GF-D8 (cell line): ENCODE measurements at regions not wholly inside any gene's neighbourhood (a gene's known extent, or its start where the extent isn't known, plus 50 kb on each side); places are given as distances from the start of the nearest gene placed in this dataset.
"Not testable (repeated sequence)": the region's sequence is repeated elsewhere in the genome, so short reads cannot be mapped to it uniquely, and the experiment has no call there.

Experiments used
- DNase-seq: peaks from one replicate; lab custom pipeline; 2025; lab: John Stamatoyannopoulos, UW

DNA sequence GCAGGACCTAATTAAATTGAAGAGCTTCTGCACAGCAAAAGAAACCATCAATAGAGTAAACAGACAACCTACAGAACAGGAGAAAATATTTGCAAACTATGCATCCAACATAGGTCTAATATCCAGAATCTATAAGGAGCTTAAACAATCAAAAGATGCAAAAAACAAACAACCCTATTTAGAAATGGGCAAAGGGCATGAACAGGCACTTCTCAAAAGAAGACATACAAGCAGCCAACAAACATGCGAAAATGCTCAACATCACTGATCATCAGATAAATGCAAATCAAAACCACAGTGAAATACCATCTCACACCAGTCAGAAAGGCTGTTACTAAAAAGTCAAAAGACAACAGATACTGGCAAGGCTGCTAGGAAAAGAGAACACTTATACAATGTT is 189.2 kb downstream of the CYP26B1 start:
- DNase-seq = not testable (repeated sequence)

GRCh38 chr2:71952572-71953188 is 195.0 kb downstream of the CYP26B1 start:
- DNase-seq = no peak

DNA sequence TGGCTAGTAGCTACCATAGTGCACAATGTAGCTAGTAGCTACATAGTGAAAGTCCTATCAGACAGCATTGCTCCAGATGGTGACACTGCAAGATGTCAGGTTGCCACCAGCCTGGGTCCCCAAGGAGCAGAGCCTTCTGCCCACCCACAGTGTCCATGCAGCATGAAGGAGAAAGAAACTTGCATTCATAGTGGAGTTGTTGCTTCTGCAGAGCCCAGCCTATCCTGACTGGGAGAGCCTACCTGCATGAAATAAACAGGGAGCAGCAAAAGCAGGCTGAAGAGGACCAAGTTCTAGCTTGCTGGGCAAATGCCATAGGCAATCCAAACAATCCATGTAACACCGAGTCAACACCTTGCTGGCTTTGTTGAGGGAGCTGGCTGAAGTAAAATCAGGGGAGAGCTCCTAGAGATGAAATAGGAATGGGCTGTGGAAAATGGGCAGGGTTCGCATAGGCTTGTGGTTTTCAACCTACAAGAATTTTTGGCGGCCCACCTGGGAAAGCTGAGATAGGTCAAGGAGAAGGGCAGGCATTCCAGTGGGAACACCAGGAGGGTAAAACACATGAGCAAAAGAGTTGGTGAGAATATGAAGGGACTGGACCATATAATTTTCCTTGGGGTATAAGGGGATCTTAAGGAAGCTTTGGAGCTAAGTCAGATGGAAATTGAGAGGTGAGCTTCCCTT is 195.8 kb downstream of the CYP26B1 start:
- DNase-seq = no peak

GRCh38 chr2:71951083-71951468 is 196.6 kb downstream of the CYP26B1 start:
- DNase-seq = no peak

DNA sequence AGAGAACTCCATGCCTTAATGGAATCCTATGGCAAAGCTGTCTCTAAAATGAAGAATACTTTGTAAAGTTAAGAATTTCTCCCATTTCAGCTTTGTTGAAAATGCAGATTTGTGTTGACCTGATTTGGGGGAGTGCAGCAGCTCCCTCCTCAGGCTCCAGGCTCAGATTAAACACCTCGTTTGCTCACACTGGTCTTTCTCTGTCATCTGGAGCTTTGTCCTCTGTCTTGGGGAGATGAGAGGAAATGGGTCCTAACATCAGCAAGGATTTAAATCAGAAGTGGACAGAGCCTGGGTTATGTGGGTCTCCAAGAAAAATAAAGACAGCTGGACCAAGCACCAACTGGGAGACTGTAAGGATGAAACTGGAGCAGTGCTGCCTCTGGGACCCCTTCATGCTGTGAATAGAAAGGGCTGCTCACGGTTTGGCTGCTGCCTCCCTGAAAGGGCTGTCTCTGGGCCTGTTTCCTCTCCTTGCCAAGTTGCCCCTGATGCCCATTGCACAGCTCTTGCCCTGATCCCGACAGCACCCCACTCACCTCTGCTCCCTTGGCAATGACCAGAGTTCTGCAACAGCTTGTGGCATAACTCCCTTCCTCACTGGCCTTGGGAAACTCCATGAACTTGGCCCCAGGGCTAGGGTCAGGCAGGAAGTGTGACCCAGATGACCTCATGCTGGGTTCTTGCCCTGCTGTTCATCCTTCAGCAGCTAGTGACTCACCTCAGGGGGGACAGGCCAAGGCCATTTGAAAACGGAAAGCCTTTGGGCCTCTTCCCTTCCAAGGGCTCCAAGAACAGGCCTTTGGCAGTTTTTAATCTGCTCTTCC is 197.2 kb downstream of the CYP26B1 start:
- DNase-seq = no peak

DNA sequence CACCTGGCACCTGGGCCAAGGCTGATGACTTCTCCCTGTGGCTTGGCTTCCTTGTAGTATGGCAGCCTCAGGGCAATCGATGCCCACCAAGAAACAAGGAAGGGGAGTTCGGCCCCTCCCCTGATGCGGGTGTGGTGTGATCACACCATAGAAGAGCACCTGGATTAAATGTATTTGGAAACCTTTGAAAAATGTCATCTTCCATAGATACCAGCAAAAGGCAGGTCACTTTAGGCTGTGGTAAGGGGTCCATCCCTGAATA is 198.2 kb downstream of the CYP26B1 start:
- DNase-seq = no peak

DNA sequence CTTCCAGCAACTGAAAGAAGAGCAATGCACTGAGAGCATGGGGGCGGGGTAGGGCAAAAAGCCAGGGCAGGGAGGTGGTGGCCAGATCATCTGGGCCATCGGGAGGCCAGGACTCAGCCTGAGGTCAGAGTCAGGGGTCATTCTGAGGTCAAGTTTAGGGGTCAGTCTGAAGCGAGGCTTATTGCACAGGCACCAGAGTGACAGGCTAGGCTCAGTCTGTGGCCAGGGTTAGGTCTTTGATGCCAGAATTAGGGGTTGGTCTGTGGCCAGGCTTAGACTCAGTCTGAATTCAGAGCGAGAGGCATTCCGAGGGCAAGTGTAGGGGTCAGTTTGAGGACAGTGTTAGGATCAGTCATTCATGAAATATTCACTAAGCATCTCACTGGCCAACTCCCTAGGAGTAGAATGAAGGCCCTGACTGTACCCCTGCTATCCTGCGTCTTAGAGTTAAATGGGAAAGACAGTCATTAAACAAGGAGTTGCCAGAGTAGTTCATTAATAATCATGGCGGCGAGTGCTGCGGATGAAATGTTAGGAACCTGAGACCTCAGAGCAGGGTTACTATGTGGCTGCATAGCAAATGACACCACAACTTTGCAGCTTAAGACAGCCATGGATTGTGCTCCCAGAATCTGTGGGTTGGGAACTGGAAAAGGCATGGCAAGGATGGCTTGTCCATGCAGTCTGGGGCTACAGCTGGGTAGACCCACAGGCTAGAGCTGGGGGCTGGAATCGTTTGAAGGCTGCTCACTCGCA is 198.7 kb downstream of the CYP26B1 start:
- no peak for DNase-seq

DNA sequence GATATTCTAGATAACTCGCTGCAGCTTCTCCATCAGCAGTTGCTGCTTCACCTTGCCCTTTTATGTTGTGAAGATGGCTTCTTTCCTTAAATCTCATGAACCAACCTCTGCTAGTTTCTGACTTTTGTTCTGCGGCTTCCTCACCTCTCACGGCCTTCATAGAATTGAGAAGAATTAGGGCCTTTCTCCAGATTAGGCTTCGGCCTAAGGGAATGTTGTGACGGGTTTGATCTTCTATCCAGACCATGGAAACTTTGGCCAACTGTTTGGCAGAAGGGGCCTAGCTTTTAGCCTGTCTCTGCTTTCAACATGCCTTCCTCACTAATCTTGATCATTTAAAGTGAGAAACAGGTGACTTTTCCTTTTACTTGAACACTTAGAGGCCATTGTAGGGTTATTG is 199.9 kb downstream of the CYP26B1 start:
- DNase-seq = no peak

GRCh38 chr2:71945603-71945959 is 202.1 kb downstream of the CYP26B1 start:
- DNase-seq = no peak

- no peak for DNase-seq
Measured at GRCh38 chr2:71944806-71945602, 202.7 kb downstream of the CYP26B1 start.

- no peak for DNase-seq
Measured at GRCh38 chr2:71944183-71944550, 203.5 kb downstream of the CYP26B1 start.

GRCh38 chr2:71943238-71944182 is 204.2 kb downstream of the CYP26B1 start:
- no peak for DNase-seq

DNA sequence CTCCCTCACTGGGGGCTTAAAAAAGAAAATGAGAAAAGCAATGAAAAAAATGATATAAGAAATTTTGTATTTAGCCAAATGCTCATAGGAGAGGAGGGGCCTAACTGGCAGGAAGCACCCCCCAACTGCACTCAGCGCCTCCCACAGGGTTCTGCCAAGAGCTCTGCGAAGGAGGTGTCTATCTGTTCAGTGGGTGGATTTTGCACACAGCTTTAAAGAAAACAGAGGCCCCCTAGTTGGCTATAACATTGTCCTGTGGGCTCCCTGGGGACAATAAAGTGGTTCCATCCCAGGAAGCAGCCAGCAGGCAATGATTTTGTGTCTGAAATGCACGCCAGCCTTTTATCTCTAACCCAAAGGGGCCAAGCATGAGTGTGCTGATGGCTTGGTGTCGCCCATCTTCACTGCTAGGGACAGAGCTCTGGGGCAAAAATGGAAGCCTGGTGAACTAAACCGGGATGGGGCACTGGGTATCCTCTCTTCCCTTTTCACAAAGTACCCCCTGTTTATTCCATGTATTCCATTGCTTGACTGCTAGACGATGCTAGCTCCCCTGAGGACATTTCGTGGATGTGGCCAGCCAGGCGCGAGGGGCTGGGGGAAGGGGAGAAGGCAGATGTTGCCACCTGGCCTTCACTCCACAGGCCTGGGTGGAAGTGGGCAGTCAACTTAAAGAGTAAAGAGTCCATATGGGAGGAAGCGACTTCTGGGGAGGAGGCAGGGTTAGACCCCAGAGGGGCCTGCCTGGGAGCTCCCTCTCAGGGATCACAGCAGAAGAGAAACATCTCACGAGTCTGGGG is 205.7 kb downstream of the CYP26B1 start:
- DNase-seq = no peak

DNA sequence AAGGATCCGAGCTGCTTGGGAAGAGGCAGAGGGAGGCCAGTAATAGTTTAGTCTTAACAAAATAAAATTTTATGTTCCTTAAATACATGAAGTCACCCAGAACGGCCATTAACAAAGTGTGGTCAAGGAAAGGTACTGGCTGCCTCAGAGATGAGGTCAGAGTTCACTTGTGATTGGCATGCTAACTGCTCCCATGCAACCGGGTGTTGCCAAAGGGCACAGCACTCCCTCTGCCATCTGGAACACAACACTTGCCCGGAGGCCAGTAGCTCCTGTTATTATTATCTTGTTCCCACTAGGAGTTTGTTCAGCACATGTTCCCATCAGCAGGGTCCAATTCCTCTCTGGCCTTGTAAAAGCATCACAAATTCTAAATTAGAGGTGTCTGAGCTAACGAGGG is 207.0 kb downstream of the CYP26B1 start:
- no peak for DNase-seq

DNA sequence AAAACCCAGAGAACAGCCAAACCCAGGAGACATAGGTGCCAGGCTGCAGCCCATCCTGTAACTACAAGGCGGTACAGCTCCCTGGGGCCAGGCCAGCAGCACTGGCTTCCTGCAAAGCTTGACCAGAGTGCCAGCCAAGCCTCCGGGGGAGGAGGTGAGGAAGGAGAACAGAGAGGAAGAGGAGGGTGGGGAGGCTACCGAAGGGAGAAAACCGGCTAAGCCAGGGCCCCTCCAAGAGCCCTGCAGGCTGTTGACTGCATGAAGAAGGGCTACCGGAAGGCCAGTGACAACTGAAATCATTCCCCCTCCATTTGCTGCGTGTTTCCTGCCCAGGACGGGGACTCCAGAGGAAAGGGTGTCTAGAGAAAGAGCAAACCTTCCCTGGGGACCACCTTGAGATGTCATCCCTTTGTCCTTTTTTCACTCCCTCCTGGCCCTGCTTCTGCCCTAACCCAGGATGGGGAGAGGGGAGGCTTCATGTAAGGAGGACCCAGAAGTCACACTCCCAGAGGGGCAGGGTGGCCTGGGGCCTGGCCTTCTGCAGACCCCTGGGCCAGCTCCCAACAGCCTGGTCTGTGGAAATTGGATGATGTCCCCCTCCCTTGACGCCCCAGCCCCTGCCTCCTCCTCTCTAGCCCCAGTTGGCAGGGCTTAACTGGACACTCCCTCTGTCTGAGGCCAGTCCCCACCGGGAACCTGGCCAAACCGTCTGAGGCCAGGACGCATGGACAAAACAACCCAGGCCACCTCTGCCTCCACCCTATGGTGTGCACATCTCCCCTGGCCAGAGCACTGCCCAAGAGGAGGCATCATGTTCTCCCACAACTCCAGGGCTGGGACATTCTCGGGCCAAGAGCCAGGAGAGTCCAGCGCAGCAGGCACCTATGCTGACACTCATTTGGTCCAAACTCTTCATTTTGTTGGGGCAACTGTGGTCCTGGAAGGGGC is 207.8 kb downstream of the CYP26B1 start:
- DNase-seq = no peak

DNA sequence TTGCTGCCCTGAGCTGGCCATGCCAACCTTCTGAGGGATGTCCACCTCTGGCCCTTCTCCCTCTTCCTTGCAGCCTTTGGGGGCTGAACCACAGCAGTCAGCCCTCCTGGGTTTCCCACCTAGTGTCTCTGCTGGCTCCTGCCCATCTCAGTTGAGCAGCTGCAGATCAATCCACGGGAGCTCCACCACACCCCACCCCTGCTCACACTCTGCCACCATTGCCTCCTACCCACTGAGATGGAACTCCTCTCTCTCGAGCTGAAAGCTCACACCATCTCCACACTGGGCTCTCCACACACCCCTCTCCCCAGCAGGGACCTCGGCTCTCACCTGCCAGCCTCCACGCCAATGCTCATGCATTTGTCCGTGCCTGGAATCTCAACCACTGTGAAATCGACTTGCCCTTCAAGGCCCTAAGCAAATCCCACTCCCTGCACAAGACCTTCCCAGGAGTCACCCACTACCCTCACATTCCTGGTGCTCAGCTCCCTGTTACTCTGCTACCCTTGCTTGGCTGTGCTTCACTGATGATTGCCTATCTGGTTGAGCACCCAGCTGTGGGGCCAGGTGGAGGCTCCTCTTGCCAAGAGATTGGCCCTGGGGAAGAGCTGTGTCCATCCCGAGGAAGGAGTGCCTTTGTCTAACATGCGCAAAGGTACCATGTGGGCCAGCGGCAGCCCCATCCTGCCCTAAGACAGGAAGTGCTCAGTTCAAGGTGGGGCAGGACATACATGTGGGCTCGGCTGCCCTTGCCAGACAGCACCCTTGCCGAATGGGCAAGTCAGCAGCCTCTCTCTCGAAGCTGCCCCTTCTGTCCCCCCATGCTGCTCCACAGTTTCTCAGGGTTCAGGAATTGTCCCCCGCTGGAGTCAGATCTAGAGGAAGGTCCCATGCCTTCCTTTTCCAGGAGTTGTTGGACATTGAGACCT is 208.7 kb downstream of the CYP26B1 start:
- DNase-seq = no peak

DNA sequence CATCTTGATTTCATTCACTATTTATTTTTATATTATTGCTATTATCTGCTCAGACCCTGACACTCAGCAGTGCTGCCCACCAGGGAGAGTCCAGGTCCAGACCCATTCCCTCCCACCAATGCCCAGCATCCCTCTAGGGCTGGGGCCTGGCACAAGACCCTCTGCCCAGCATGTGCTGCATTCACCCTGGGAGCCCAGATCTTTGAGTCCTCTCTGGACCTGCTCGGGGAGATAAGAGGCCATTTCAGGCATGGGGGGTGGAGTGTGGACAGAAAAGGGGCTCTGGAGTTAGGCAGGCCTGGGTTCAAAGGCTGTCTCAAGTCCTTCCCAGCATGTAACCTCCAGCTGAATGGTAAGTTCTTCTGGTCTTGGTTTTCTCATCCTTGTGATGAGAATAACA is 209.6 kb downstream of the CYP26B1 start:
- no peak for DNase-seq

DNA sequence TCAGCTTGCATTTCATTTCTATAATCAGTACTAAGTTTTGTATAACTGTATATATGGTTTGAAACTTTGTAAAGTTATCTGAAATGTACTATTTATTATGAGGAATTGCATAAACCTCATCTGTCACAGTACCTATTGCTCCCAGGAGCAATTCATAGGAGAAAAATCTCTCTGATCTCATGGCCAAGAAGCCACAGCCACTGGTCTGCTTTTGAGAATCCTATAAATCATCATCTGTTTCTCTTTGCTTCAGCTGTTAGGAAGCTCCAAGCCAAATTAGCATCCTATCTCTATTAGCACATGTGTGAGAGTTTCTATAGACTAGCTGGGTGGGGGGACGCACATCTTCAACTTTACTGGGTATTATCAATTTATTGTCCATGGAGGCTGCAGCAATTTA is 210.3 kb downstream of the CYP26B1 start:
- no peak for DNase-seq
